H1 (cell line): ENCODE measurements at regions not wholly inside any gene's neighbourhood (a gene's known extent, or its start where the extent isn't known, plus 50 kb on each side); places are given as distances from the start of the nearest gene placed in this dataset.
"Not testable (repeated sequence)": the region's sequence is repeated elsewhere in the genome, so short reads cannot be mapped to it uniquely, and the experiment has no call there.

ENCODE experiments used
- CTCF ChIA-PET: fragments of 300-600 bp; sonication (Branson Sonifier 250); formaldehyde crosslinking; loops from one replicate; lab custom pipeline; 2021; ENCODE audit not compliant: partially characterized antibody; lab: Charles Lee
- POLR2A ChIA-PET: fragments of 300-600 bp; sonication (Branson Sonifier 250); formaldehyde crosslinking; loops from one replicate; lab custom pipeline; 2021; ENCODE audit warnings: inconsistent platforms; ENCODE audit not compliant: partially characterized antibody; lab: Charles Lee
- DNase-seq, 2 experiments: peaks; one replicate each; pipeline versions ENCODE4 v3.0.0 to v3.0.0-alpha.2; 2010 to 2022; ENCODE audit warnings: low spot score in 2 of 2, low read depth in 1 of 2, mixed read lengths in 1 of 2
- FAIRE-seq: peaks from 2 replicates; lab custom pipeline; 2011; peaks lifted over from hg19 to GRCh38; lab: Jason Lieb, UNC
- H2AFZ ChIP-seq: 2 replicates; pipeline ENCODE4 v1.8.1; 2012; ENCODE audit warnings: low read length, inconsistent platforms
- H2AK5ac ChIP-seq: 2 replicates; pipeline ENCODE4 v1.6.1; 2013; ENCODE audit warnings: low read depth, low read length
- H2BK120ac ChIP-seq: replicated peaks from 2 replicates; pipeline ENCODE3; 2013; ENCODE audit warnings: low read depth, low read length, inconsistent platforms
- H2BK12ac ChIP-seq: 2 replicates; pipeline ENCODE4 v1.6.1; 2013; ENCODE audit warnings: low read depth, low read length
- H2BK15ac ChIP-seq: 2 replicates; pipeline ENCODE4 v1.6.1; 2013; ENCODE audit warnings: low read length
- H2BK20ac ChIP-seq: 2 replicates; pipeline ENCODE4 v1.6.1; 2013; ENCODE audit warnings: low read length
- H2BK5ac ChIP-seq: 2 replicates; pipeline ENCODE4 v1.6.1; 2013; ENCODE audit warnings: low read depth, low read length
- H3K14ac ChIP-seq: 2 replicates; pipeline ENCODE4 v1.6.1; 2013; ENCODE audit warnings: inconsistent platforms; ENCODE audit not compliant: insufficient read length
- H3K18ac ChIP-seq: 2 replicates; pipeline ENCODE4 v1.6.1; 2013; ENCODE audit warnings: low read length; ENCODE audit errors: extremely low read depth
- H3K23ac ChIP-seq: 2 replicates; pipeline ENCODE4 v1.6.1; 2013; ENCODE audit warnings: inconsistent platforms; ENCODE audit not compliant: insufficient read length
- H3K23me2 ChIP-seq: 2 replicates; pipeline ENCODE4 v1.6.1; 2013; ENCODE audit warnings: low read depth, low read length
- H3K27ac ChIP-seq: 2 replicates; pipeline ENCODE4 v1.6.1; 2011; ENCODE audit warnings: low read depth, low read length, inconsistent platforms
- H3K27me3 ChIP-seq, 4 experiments: replicated peaks in 1 of 4; 1 replicate in 1 of 4; 2 replicates in 3 of 4; pipeline versions ENCODE4 v1.6.1 to v1.8.1; 2011 to 2013; ENCODE audit warnings: low read length in 3 of 4, mild to moderate bottlenecking in 3 of 4, inconsistent platforms in 2 of 4, mixed read lengths in 2 of 4, moderate library complexity in 1 of 4; ENCODE audit not compliant: control insufficient read depth in 3 of 4, insufficient read depth in 3 of 4; ENCODE audit errors: extremely low read depth in 1 of 4
- H3K36me3 ChIP-seq, 4 experiments: 2 replicates each; pipeline versions ENCODE4 v1.6.1 to v1.8.1; 2011 to 2013; ENCODE audit warnings: mild to moderate bottlenecking in 4 of 4, low read length in 3 of 4, moderate library complexity in 2 of 4, control low read depth in 1 of 4, inconsistent platforms in 1 of 4; ENCODE audit not compliant: insufficient read depth in 4 of 4, control insufficient read depth in 2 of 4
- H3K4ac ChIP-seq: replicated peaks from 2 replicates; pipeline ENCODE3; 2013; ENCODE audit warnings: low read length, low read depth, mixed read lengths, inconsistent platforms; ENCODE audit not compliant: insufficient read length
- H3K4me1 ChIP-seq, 4 experiments: replicated peaks in 1 of 4; 1 replicate in 1 of 4; 2 replicates in 3 of 4; pipeline versions ENCODE4 v1.6.1 to v1.8.1; 2011 to 2013; ENCODE audit warnings: low read length in 3 of 4, inconsistent platforms in 2 of 4, mixed read lengths in 1 of 4; ENCODE audit not compliant: insufficient read depth in 4 of 4, control insufficient read depth in 3 of 4
- H3K4me2 ChIP-seq, 2 experiments: 2 replicates each; pipeline versions ENCODE4 v1.6.1 to v1.8.1; 2011 to 2013; ENCODE audit warnings: low read depth in 2 of 2, low read length in 2 of 2, control low read depth in 1 of 2, inconsistent platforms in 1 of 2, mild to moderate bottlenecking in 1 of 2; ENCODE audit not compliant: insufficient read depth in 1 of 2
- H3K4me3 ChIP-seq, 4 experiments: fragments of 200-600, 300-600 bp in 1 of 4; sonication (generic), shearing (Covaris generic), sonication (Bioruptor Twin) in 1 of 4; 2 replicates each; pipeline versions ENCODE4 v1.5.1 to v1.8.1; 2011 to 2016; ENCODE audit warnings: low read length in 4 of 4, low read depth in 3 of 4, control low read depth in 2 of 4, inconsistent platforms in 2 of 4, mild to moderate bottlenecking in 2 of 4, mixed read lengths in 1 of 4, moderate library complexity in 1 of 4; ENCODE audit not compliant: insufficient read depth in 2 of 4; ENCODE audit errors: extremely low read depth in 1 of 4
- H3K56ac ChIP-seq: replicated peaks from 2 replicates; pipeline ENCODE3; 2013; ENCODE audit warnings: low read depth, mild to moderate bottlenecking, mixed read lengths, low read length, inconsistent platforms; ENCODE audit not compliant: insufficient read length
- H3K79me1 ChIP-seq: 2 replicates; pipeline ENCODE4 v1.6.1; 2013; ENCODE audit warnings: low read depth, low read length, control low read depth
- H3K79me2 ChIP-seq, 2 experiments: 2 replicates each; pipeline versions ENCODE4 v1.6.1 to v1.8.1; 2012 to 2013; ENCODE audit warnings: low read length in 2 of 2, mild to moderate bottlenecking in 2 of 2, inconsistent platforms in 1 of 2; ENCODE audit not compliant: insufficient read depth in 2 of 2, control insufficient read depth in 1 of 2
- H3K9ac ChIP-seq, 4 experiments: replicated peaks in 1 of 4; 1 replicate in 1 of 4; 2 replicates in 3 of 4; pipeline versions ENCODE4 v1.6.1 to v1.8.1; 2011 to 2013; ENCODE audit warnings: low read depth in 3 of 4, low read length in 3 of 4, control low read depth in 2 of 4, mild to moderate bottlenecking in 2 of 4, moderate library complexity in 2 of 4, inconsistent platforms in 1 of 4; ENCODE audit errors: extremely low read depth in 1 of 4
- H3K9me3 ChIP-seq, 2 experiments: 2 replicates each; pipeline versions ENCODE4 v1.6.1 to v1.8.1; 2012 to 2013; ENCODE audit warnings: mild to moderate bottlenecking in 2 of 2, moderate library complexity in 2 of 2, control low read depth in 1 of 2, inconsistent platforms in 1 of 2, low read depth in 1 of 2, low read length in 1 of 2, mixed read lengths in 1 of 2; ENCODE audit not compliant: insufficient read depth in 2 of 2
- H4K20me1 ChIP-seq, 2 experiments: replicated peaks in 1 of 2; 2 replicates each; pipeline versions ENCODE3 to v1.8.1; 2011 to 2013; ENCODE audit warnings: inconsistent platforms in 2 of 2, low read length in 2 of 2, mild to moderate bottlenecking in 1 of 2; ENCODE audit not compliant: insufficient read depth in 2 of 2, control insufficient read depth in 1 of 2
- H4K5ac ChIP-seq: 2 replicates; pipeline ENCODE4 v1.6.1; 2013; ENCODE audit warnings: low read length, low read depth, mixed read lengths, inconsistent platforms; ENCODE audit not compliant: insufficient read length
- H4K8ac ChIP-seq: 2 replicates; pipeline ENCODE4 v1.8.0; 2013; ENCODE audit warnings: mild to moderate bottlenecking, moderate library complexity, low read length, inconsistent platforms; ENCODE audit not compliant: insufficient read depth; ENCODE audit errors: extremely low read depth
- H4K91ac ChIP-seq: replicated peaks from 2 replicates; pipeline ENCODE3; 2013; ENCODE audit warnings: low read length, mixed read lengths, inconsistent platforms; ENCODE audit not compliant: insufficient read length
- WGBS, 2 experiments: shearing (Covaris generic) in 1 of 2; methylation state at CpG; one replicate each; pipeline versions ENCODE4 v1.1.6 to v1.1.7; 2013 to 2015; ENCODE audit warnings: low lambda C conversion rate in 2 of 2, mixed read lengths in 2 of 2, inconsistent platforms in 1 of 2, low coverage in 1 of 2, missing lambda C conversion rate in 1 of 2; ENCODE audit not compliant: insufficient replicate concordance in 2 of 2, insufficient coverage in 1 of 2, insufficient read length in 1 of 2; ENCODE audit errors: extremely low coverage in 1 of 2, missing lambda C conversion rate in 1 of 2; 5-methylcytosine and 5-hydroxymethylcytosine counted together

GRCh38 chr10:3560628-3561027 is 224.4 kb downstream of the KLF6 start:
- H3K79me2 ChIP-seq, H3K23ac ChIP-seq, H4K5ac ChIP-seq, H3K4ac ChIP-seq, H4K20me1 ChIP-seq, H2BK5ac ChIP-seq, H2BK120ac ChIP-seq, H3K4me3 ChIP-seq, H3K79me1 ChIP-seq, H3K27ac ChIP-seq, DNase-seq, H3K18ac ChIP-seq, H4K91ac ChIP-seq, H4K8ac ChIP-seq, H3K9ac ChIP-seq, H3K14ac ChIP-seq, POLR2A ChIA-PET, H2BK12ac ChIP-seq, H3K4me1 ChIP-seq, H2BK15ac ChIP-seq, H3K27me3 ChIP-seq, H3K4me2 ChIP-seq, H2BK20ac ChIP-seq, H3K36me3 ChIP-seq, H2AK5ac ChIP-seq, FAIRE-seq, H2AFZ ChIP-seq, H3K23me2 ChIP-seq, CTCF ChIA-PET, H3K56ac ChIP-seq, H3K9me3 ChIP-seq: not testable (repeated sequence)
- 100% methylated on average over 2 of the region's 3 CpGs; no CpG with 5 or more reads in 1 of the 2 experiments for WGBS, 2 experiments
